ENCODE measurements at regions not wholly inside any gene's neighbourhood (a gene's known extent, or its start where the extent isn't known, plus 50 kb on each side); places are given as distances from the start of the nearest gene placed in this dataset.

GRCh38 chr17:14997290-14997689, 267.8 kb downstream of the PMP22 start:
- TF ChIP-seq, protein P1, sequence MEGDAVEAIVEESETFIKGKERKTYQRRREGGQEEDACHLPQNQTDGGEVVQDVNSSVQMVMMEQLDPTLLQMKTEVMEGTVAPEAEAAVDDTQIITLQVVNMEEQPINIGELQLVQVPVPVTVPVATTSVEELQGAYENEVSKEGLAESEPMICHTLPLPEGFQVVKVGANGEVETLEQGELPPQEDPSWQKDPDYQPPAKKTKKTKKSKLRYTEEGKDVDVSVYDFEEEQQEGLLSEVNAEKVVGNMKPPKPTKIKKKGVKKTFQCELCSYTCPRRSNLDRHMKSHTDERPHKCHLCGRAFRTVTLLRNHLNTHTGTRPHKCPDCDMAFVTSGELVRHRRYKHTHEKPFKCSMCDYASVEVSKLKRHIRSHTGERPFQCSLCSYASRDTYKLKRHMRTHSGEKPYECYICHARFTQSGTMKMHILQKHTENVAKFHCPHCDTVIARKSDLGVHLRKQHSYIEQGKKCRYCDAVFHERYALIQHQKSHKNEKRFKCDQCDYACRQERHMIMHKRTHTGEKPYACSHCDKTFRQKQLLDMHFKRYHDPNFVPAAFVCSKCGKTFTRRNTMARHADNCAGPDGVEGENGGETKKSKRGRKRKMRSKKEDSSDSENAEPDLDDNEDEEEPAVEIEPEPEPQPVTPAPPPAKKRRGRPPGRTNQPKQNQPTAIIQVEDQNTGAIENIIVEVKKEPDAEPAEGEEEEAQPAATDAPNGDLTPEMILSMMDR (IDR thresholded peaks at IDR 0.05; ENCODE audit: poor library complexity), result no peak
- no peak for TF ChIP-seq EZH2 (IDR thresholded peaks at IDR 0.05; ENCODE audit: borderline replicate concordance)
- no peak for TF ChIP-seq EZH2phosphoT487 (IDR thresholded peaks at IDR 0.05; ENCODE audit: low read depth, severe bottlenecking, unreplicated experiment)

Measured in hepatocyte (in vitro differentiated cells).